CD14-positive monocyte (primary cell): ENCODE measurements at regions not wholly inside any gene's neighbourhood (a gene's known extent, or its start where the extent isn't known, plus 50 kb on each side); places are given as distances from the start of the nearest gene placed in this dataset.

Experiments
- DNase-seq, 3 donors: peaks; one replicate each; pipeline ENCODE4 v3.0.0-alpha.2; 2011 to 2022
- H2AFZ ChIP-seq: 2 replicates; pipeline ENCODE4 v1.6.0; 2012; ENCODE audit warnings: mild to moderate bottlenecking, low read depth, low read length, inconsistent platforms; ENCODE audit not compliant: insufficient read depth, poor library complexity, severe bottlenecking
- H3K27ac ChIP-seq, 2 donors: 1 replicate in 1 of 2; 2 replicates in 1 of 2; pipeline ENCODE4 v1.5.1; 2012 to 2013; ENCODE audit warnings: low read length in 2 of 2, control low read depth in 1 of 2, inconsistent platforms in 1 of 2, low read depth in 1 of 2, mild to moderate bottlenecking in 1 of 2
- H3K27me3 ChIP-seq, 2 donors: one replicate each; pipeline versions ENCODE4 v1.6.0 to v1.6.1; 2011 to 2013; ENCODE audit warnings: low read length in 2 of 2; ENCODE audit not compliant: control insufficient read depth in 2 of 2, insufficient read depth in 2 of 2
- H3K36me3 ChIP-seq, 2 donors: replicated peaks in 1 of 2; 1 replicate in 1 of 2; 2 replicates in 1 of 2; pipeline versions ENCODE4 v1.5.1 to v1.6.1; 2012 to 2013; ENCODE audit warnings: low read length in 2 of 2, control low read depth in 1 of 2, inconsistent platforms in 1 of 2, mild to moderate bottlenecking in 1 of 2; ENCODE audit not compliant: insufficient read depth in 2 of 2, control insufficient read depth in 1 of 2
- H3K4me1 ChIP-seq, 2 donors: 1 replicate in 1 of 2; 2 replicates in 1 of 2; pipeline versions ENCODE4 v1.5.1 to v1.6.1; 2012 to 2013; ENCODE audit warnings: low read length in 2 of 2, control low read depth in 1 of 2, inconsistent platforms in 1 of 2, mild to moderate bottlenecking in 1 of 2, moderate library complexity in 1 of 2; ENCODE audit not compliant: insufficient read depth in 2 of 2, control insufficient read depth in 1 of 2
- H3K4me2 ChIP-seq: replicated peaks from 2 replicates; pipeline ENCODE3; 2012; ENCODE audit warnings: low read length, moderate library complexity, mild to moderate bottlenecking; ENCODE audit not compliant: poor library complexity, severe bottlenecking; ENCODE audit errors: extremely low read depth
- H3K4me3 ChIP-seq, 3 experiments: fragments of 200-600 bp in 1 of 3; sonication (generic) in 1 of 3; replicated peaks in 1 of 3; 1 replicate in 2 of 3; 2 replicates in 1 of 3; pipeline ENCODE4 v1.5.1; 2011 to 2013; ENCODE audit warnings: low read length in 3 of 3, mild to moderate bottlenecking in 3 of 3, control low read depth in 2 of 3, low read depth in 2 of 3, inconsistent platforms in 1 of 3, moderate library complexity in 1 of 3
- H3K79me2 ChIP-seq: 2 replicates; pipeline ENCODE4 v1.6.0; 2012; ENCODE audit warnings: mild to moderate bottlenecking, control low read depth, inconsistent platforms, low read length, moderate library complexity; ENCODE audit not compliant: insufficient read depth
- H3K9ac ChIP-seq: 2 replicates; pipeline ENCODE4 v1.6.0; 2017; ENCODE audit warnings: low read length, mild to moderate bottlenecking; ENCODE audit not compliant: insufficient read depth, poor library complexity, severe bottlenecking
- H3K9me3 ChIP-seq, 2 donors: replicated peaks in 1 of 2; 1 replicate in 1 of 2; 2 replicates in 1 of 2; pipeline versions ENCODE4 v1.5.1 to v1.6.1; 2012 to 2013; ENCODE audit warnings: low read length in 2 of 2, control low read depth in 1 of 2; ENCODE audit not compliant: control insufficient read depth in 1 of 2, insufficient read depth in 1 of 2
- H4K20me1 ChIP-seq: 2 replicates; pipeline ENCODE4 v1.6.0; 2012; ENCODE audit warnings: mild to moderate bottlenecking, low read length, control low read depth, moderate library complexity; ENCODE audit not compliant: insufficient read depth
- H3K27ac Mint-ChIP-seq, 7 donors: one replicate each; pipeline ENCODE4 v1.8.0; 2020; ENCODE audit warnings: mild to moderate bottlenecking in 7 of 7, mixed read lengths in 7 of 7, moderate library complexity in 6 of 7, inconsistent platforms in 2 of 7
- H3K27me3 Mint-ChIP-seq, 3 donors: one replicate each; pipeline ENCODE4 v1.8.0; 2021 to 2022; ENCODE audit warnings: low read depth in 3 of 3, mild to moderate bottlenecking in 3 of 3, mixed read lengths in 3 of 3, moderate library complexity in 3 of 3, inconsistent platforms in 1 of 3
- H3K36me3 Mint-ChIP-seq, 2 donors: one replicate each; pipeline ENCODE4 v1.8.0; 2020; ENCODE audit warnings: mixed read lengths in 2 of 2, inconsistent platforms in 1 of 2, mild to moderate bottlenecking in 1 of 2
- H3K4me1 Mint-ChIP-seq: one replicate; pipeline ENCODE4 v1.8.0; 2020; ENCODE audit warnings: mild to moderate bottlenecking, mixed read lengths
- H3K4me3 Mint-ChIP-seq, 2 donors: one replicate each; pipeline ENCODE4 v1.8.0; 2020; ENCODE audit warnings: mild to moderate bottlenecking in 2 of 2, mixed read lengths in 2 of 2, moderate library complexity in 1 of 2
- H3K9me3 Mint-ChIP-seq, 7 donors: one replicate each; pipeline ENCODE4 v1.8.0; 2020 to 2022; ENCODE audit warnings: mixed read lengths in 7 of 7, mild to moderate bottlenecking in 6 of 7, moderate library complexity in 6 of 7, inconsistent platforms in 2 of 7
- CTCF ChIP-seq: fragments of 200-600 bp; IDR thresholded peaks from one replicate; pipeline ENCODE4 v1.8.0; 2022; ENCODE audit warnings: antibody characterized with exemption, mild to moderate bottlenecking
- WGBS: methylation state at CpG from one replicate; pipeline ENCODE4 v1.1.5; 2013; ENCODE audit warnings: missing lambda C conversion rate; ENCODE audit not compliant: insufficient coverage; 5-methylcytosine and 5-hydroxymethylcytosine counted together
- intact Hi-C, 2 donors: fragments of 100-400 bp; cut with micrococcal nuclease; formaldehyde crosslinking; loops; one replicate each; pipeline versions ENCODE4 v1.15.0 to v1.15.1; 2023

- no peak for DNase-seq
- WGBS, result no CpG with 5 or more reads among the region's 2 CpGs
- no peaks in the 10 kb centered on the region for H3K27me3 ChIP-seq
- no peaks in the 10 kb centered on the region for H3K79me2 ChIP-seq
- Mint-ChIP-seq H3K27me3 (peaks cover 0 to 2% (median 1%) of the 10 kb centered on the region in 3 donors), H3K27ac (no peak overlapping the region), H3K9me3 (peaks cover 2 to 13% (median 7%) of the 10 kb centered on the region in 7 donors), H3K36me3 (no peaks in the 10 kb centered on the region), H3K4me3 (no peak overlapping the region), H3K4me1 (no peaks in the 10 kb centered on the region)
- no peak for TF ChIP-seq CTCF
- no peak overlapping the region for H3K4me3 ChIP-seq
- H3K9ac ChIP-seq, result no peak overlapping the region
- no peak overlapping the region for H2AFZ ChIP-seq
- no peaks in the 10 kb centered on the region for H3K36me3 ChIP-seq
- H3K9me3 ChIP-seq, result peaks cover 5 to 7% of the 10 kb centered on the region in 2 donors
- no peak overlapping the region for H3K4me2 ChIP-seq
- intact Hi-C loops, result no loop called here
- no peak overlapping the region for H3K27ac ChIP-seq
- H4K20me1 ChIP-seq, result no peaks in the 10 kb centered on the region
- H3K4me1 ChIP-seq, result no peaks in the 10 kb centered on the region
These were observed 459.0 kb downstream of the TLE4 start for GRCh38 chr9:80030801-80031200.

GRCh38 chr9:80028501-80028900 is 456.7 kb downstream of the TLE4 start:
- Mint-ChIP-seq H3K4me3 (no peak overlapping the region), H3K27ac (no peak overlapping the region), H3K4me1 (no peaks in the 10 kb centered on the region), H3K9me3 (peaks cover 0 to 16% (median 7%) of the 10 kb centered on the region in 7 donors), H3K27me3 (peaks cover 0 to 2% (median 1%) of the 10 kb centered on the region in 3 donors), H3K36me3 (no peaks in the 10 kb centered on the region)
- DNase-seq, result no peak
- WGBS, result 83% methylated on average over 1 of the region's 2 CpGs
- no peaks in the 10 kb centered on the region for H3K36me3 ChIP-seq
- H3K4me3 ChIP-seq, result no peak overlapping the region
- H3K27ac ChIP-seq, result no peak overlapping the region
- no peaks in the 10 kb centered on the region for H3K27me3 ChIP-seq
- H3K4me1 ChIP-seq, result no peaks in the 10 kb centered on the region
- no peaks in the 10 kb centered on the region for H3K79me2 ChIP-seq
- intact Hi-C loops, result no loop called here
- TF ChIP-seq CTCF, result no peak
- no peaks in the 10 kb centered on the region for H4K20me1 ChIP-seq
- no peak overlapping the region for H3K9ac ChIP-seq
- no peak overlapping the region for H3K4me2 ChIP-seq
- no peak overlapping the region for H2AFZ ChIP-seq
- peaks cover 5 to 7% of the 10 kb centered on the region in 2 donors for H3K9me3 ChIP-seq
